SK-MEL-5 (cell line): ENCODE measurements at regions not wholly inside any gene's neighbourhood (a gene's known extent, or its start where the extent isn't known, plus 50 kb on each side); places are given as distances from the start of the nearest gene placed in this dataset.
A peak's percentile ranks its signal among the peaks of the same experiment; 100 is the strongest.
"Not testable (repeated sequence)": the region's sequence is repeated elsewhere in the genome, so short reads cannot be mapped to it uniquely, and the experiment has no call there.

Experiments used
- DNase-seq: peaks from one replicate; pipeline ENCODE4 v3.0.0-alpha.2; 2016; ENCODE audit warnings: low read depth, low spot score
- in situ Hi-C: cut with HindIII; loops from 2 replicates; pipeline ENCODE4 v1.10.0; 2016; ENCODE audit warnings: low sequenced_read_pairs, high pct_unique_total_duplicates, low pct_unique_long_range_greater_than_20kb
- small RNA-seq, 2 experiments: library from RNA; depleted of rRNA; stranded (forward); fragments of <200 nt; gene quantifications; one replicate each; pipeline ENCODE3, GENCODE V24; 2014

GRCh38 chr2:216754812-216755211 is 59.5 kb upstream of the IGFBP5 start:
- no peak for DNase-seq
- in situ Hi-C loops = no loop called here

DNA sequence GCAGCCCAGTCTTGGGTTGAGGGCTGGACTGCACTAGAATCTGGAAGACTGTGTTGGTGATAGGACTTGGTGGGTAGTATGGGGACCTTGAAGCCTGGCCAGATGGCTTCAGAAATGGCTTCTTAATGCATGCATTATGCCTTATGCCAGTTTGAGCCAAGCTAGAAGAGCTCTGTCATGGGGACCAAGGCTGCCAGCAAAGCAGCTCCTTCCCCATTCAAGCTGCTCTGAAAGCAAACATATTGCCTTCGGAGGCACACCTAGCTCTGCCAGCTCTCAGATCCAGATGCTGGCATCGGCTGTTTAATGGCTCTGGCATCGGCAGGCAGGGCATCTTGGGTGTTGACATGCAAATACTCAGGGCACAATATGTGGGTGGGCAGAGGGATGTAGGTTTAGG is 59.0 kb upstream of the IGFBP5 start:
- in situ Hi-C loops = no loop called here
- no peak for DNase-seq

GRCh38 chr2:216752855-216753505 is 57.6 kb upstream of the IGFBP5 start:
- in situ Hi-C loops = no loop called here
- no peak for DNase-seq

GRCh38 chr2:216750750-216751149 is 55.4 kb upstream of the IGFBP5 start:
- in situ Hi-C loops, DNase-seq: not testable (repeated sequence)

DNA sequence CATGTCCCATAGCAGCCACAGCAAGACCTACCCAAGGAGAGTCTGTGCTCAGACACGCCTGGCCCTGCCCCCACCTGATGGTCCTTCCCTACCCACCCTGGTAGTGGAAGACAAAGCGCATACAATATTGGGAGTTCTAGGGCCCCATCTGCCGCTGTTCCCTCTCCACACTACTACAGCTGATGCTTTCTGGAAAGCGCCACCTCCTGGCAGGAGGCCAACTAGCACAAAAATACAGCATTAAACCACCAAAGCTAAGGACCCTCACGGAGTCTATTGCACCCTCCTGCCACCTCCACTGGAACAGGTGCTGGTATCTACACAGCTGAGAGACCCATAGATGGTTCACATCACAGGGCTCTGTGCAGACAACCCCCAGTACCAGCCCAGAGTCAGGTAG is 50.9 kb upstream of the IGFBP5 start:
- in situ Hi-C loops = not testable (repeated sequence)
- DNase-seq = peak; percentile 7

- DNase-seq = no peak
- in situ Hi-C loops = no loop called here
These were observed 50.1 kb upstream of the IGFBP5 start for GRCh38 chr2:216745453-216745852.

Small RNA genes in the stretch of these regions (small RNA-seq; reads per million reads assigned to genes)
- gene RNA5SP120 = 0 to 0.05 reads per million in 2 experiments
